ENCODE measurements at regions not wholly inside any gene's neighbourhood (a gene's known extent, or its start where the extent isn't known, plus 50 kb on each side); places are given as distances from the start of the nearest gene placed in this dataset.

DNA sequence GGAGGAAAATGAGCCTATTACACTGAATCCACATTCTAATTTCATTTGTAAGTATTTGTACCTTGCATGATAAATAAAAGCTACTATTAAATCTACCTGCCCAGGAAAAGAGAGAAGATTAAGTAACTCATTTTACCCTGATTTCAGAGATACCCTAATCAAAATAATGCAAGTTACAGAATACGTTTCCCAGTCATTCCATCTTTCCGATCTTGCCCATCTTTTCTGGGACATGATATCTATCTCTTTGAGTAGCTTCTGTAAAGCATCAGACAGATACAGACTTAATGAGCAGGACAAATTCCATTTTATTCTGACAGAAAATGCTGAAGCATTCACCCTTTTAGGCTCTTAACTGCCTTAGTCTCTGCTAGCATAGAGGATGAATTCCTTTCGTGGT, 56.6 kb downstream of the SPRY2 start:
- TF ChIP-seq CTCF (IDR thresholded peaks at IDR 0.05) (no peak), POLR2A (IDR thresholded peaks at IDR 0.05) (no peak)
